Uterus (tissue), 3 donors: ENCODE measurements at regions not wholly inside any gene's neighbourhood (a gene's known extent, or its start where the extent isn't known, plus 50 kb on each side); places are given as distances from the start of the nearest gene placed in this dataset.

Experiments used
- DNase-seq, 2 donors: peaks; one replicate each; pipeline ENCODE4 v3.0.0-alpha.2; 2019 to 2020
- H3K27ac ChIP-seq, 2 donors: fragments of 200-600 bp; sonication (generic); 1 replicate in 1 of 2; 2 replicates in 1 of 2; pipeline ENCODE4 v1.5.1; 2016 to 2018
- H3K27me3 ChIP-seq, 2 donors: fragments of 200-600 bp; sonication (generic); one replicate each; pipeline ENCODE4 v1.5.1; 2018 to 2019; ENCODE audit warnings: control low read depth in 1 of 2
- H3K36me3 ChIP-seq, 2 donors: fragments of 200-600 bp; sonication (generic); one replicate each; pipeline ENCODE4 v1.5.1; 2019; ENCODE audit warnings: control low read depth in 1 of 2
- H3K4me1 ChIP-seq, 2 donors: fragments of 200-600 bp; sonication (generic); one replicate each; pipeline ENCODE4 v1.5.1; 2018 to 2019; ENCODE audit warnings: control low read depth in 1 of 2
- H3K4me3 ChIP-seq, 2 donors: fragments of 200-600 bp; sonication (generic); 1 replicate in 1 of 2; 2 replicates in 1 of 2; pipeline ENCODE4 v1.5.1; 2018 to 2019; ENCODE audit warnings: mild to moderate bottlenecking in 1 of 2
- H3K9me3 ChIP-seq, 2 donors: fragments of 200-600 bp; sonication (generic); one replicate each; pipeline ENCODE4 v1.5.1; 2019; ENCODE audit warnings: control low read depth in 1 of 2
- POLR2A ChIP-seq, 2 donors: fragments of 450-650 bp; IDR thresholded peaks; one replicate each; pipeline ENCODE4 v1.6.1; 2016; ENCODE audit warnings: antibody characterized with exemption in 2 of 2, mild to moderate bottlenecking in 1 of 2, moderate library complexity in 1 of 2
- intact Hi-C: fragments of 100-400 bp; cut with DNase I; formaldehyde crosslinking; loops from one replicate; pipeline ENCODE4 v1.15.1; 2023; ENCODE audit warnings: low total_unique reads
- TF ChIP-seq, protein P1 (sequence below), 4 experiments: fragments of 200-600 bp in 2 of 4; fragments of 450-650 bp in 2 of 4; sonication (generic) in 2 of 4; IDR thresholded peaks; one replicate each; pipeline ENCODE4 v1.5.1; 2016 to 2019; ENCODE audit warnings: antibody characterized with exemption in 4 of 4, mild to moderate bottlenecking in 2 of 4, moderate library complexity in 1 of 4
- donor health status: DM: yes; HTN: yes; CAD: no.

DNA sequence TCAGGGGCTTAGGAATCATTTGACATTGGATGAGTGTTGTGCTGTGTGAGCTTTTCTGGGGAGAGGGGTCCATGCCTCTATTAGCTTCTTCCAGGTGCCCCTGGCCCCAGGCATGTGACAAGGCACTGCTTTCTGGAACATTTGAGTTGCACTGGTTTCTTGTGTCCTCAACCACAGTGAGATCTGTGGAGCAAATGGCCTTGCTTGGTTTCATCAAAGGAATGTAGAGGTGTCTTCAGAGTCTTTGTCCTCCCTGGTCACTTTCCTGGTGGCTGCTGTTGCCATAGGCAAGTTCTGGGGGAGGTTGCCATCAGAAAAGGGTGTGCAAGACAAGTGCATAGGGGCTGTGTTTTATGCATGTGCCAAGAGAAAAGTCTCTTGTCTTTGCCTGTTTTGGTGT lies 157.5 kb downstream of the MACROH2A1 start:
- peaks cover 15 to 30% of the 10 kb centered on the region in 2 donors for H3K4me1 ChIP-seq
- no peak overlapping the region for H3K27ac ChIP-seq
- intact Hi-C loops: no loop called here
- H3K27me3 ChIP-seq: no peaks in the 10 kb centered on the region
- H3K4me3 ChIP-seq: no peak overlapping the region
- TF ChIP-seq POLR2A (IDR thresholded peaks at IDR 0.05): no peak
- TF ChIP-seq, protein P1, sequence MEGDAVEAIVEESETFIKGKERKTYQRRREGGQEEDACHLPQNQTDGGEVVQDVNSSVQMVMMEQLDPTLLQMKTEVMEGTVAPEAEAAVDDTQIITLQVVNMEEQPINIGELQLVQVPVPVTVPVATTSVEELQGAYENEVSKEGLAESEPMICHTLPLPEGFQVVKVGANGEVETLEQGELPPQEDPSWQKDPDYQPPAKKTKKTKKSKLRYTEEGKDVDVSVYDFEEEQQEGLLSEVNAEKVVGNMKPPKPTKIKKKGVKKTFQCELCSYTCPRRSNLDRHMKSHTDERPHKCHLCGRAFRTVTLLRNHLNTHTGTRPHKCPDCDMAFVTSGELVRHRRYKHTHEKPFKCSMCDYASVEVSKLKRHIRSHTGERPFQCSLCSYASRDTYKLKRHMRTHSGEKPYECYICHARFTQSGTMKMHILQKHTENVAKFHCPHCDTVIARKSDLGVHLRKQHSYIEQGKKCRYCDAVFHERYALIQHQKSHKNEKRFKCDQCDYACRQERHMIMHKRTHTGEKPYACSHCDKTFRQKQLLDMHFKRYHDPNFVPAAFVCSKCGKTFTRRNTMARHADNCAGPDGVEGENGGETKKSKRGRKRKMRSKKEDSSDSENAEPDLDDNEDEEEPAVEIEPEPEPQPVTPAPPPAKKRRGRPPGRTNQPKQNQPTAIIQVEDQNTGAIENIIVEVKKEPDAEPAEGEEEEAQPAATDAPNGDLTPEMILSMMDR (IDR thresholded peaks at IDR 0.05): no peak
- no peaks in the 10 kb centered on the region for H3K9me3 ChIP-seq
- peak in 1 of 2 donors; percentile 7 for DNase-seq
- no peaks in the 10 kb centered on the region for H3K36me3 ChIP-seq

DNA sequence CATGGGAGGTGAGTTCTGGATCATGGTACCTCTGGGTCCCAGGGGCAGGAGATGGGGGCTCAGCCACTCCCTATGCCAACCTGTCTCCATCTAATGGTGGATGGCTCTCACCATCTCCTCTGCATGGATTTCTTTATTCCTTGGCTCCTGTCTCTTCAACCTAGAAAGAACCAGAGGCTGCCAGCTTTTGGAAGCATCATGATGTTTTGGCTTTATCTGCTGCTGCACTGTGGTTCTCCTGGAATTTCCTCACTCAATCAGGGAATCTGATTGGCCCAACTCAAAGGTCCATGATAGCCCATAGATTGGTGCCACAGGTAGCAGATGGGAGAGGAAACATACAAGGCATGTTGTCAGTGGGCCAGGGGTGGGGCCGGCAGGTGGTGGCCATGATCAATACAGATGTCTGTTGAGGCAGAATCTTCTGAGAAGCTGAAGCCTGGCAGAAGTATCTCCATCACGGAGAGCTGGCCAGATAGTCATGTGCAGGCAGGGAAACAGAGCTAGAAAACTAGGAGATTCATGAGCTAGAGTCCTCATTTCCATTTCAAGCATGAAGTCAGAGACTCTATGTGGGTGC lies 158.2 kb downstream of the MACROH2A1 start:
- peak; percentile 3 to 6 for DNase-seq
- intact Hi-C loops: no loop called here
- no peak overlapping the region for H3K27ac ChIP-seq
- no peak for TF ChIP-seq POLR2A (IDR thresholded peaks at IDR 0.05)
- TF ChIP-seq, protein P1 (IDR thresholded peaks at IDR 0.05): no peak
- no peaks in the 10 kb centered on the region for H3K36me3 ChIP-seq
- peaks cover 9 to 25% of the 10 kb centered on the region in 2 donors for H3K4me1 ChIP-seq
- no peak overlapping the region for H3K4me3 ChIP-seq
- no peaks in the 10 kb centered on the region for H3K27me3 ChIP-seq
- H3K9me3 ChIP-seq: no peaks in the 10 kb centered on the region

DNA sequence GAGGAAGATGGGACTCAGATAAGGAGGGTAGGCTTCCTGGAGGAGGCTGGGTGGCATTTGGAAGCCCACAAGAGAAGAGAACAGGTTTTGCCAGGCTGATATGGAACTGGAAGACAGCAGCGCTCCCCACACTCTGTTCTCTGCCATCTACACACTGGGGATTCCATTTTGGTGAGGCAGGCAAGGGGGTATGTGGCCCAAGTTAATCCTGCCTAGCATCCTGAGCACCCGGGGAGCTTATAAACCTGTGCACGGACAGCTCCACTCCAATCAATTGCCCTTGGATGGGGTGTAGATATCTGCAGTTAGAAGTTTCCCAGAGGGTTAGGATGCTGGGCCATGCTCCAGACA lies 158.8 kb downstream of the MACROH2A1 start:
- peak in 1 of 2 donors; percentile 5 for DNase-seq
- intact Hi-C loops: no loop called here
- no peak overlapping the region for H3K27ac ChIP-seq

DNA sequence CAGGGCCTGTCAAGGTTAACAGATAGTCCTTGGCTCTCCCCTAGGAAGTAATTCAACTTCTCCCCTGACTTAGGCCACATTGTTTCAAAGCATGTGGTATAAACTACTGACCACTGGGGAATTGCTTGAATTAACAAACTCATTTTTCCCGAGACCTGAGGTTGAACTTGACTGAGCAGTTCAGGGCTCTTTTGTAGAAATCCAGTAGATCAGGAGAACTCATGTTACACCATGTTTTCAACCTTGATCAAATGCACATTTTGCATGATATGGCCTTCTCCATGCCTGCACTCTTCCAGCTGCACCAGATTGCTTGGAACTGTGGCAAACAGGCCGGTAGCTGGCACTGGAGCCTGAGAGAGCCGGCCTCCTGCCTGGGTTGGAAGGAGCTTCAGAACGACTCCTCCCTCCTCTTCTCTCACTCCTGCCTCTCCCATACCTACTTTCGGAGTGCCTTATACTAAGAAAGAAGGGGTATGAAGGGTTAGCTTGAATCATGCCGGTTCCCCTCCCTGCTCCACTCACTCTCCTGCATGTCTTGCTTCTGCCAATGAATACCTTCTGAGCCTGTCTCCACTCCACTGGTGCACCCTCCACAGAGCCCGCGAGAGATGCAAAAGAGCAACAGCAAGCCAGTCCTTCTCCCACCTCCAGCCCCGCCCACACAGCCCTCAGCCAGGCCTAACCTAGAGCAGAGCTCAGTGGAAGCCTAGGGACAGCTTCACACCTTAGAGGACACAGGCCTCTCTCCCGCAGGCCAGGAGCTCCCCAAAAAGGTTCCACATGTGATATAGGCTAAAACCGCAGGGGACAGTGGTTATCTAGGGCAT lies 159.4 kb downstream of the MACROH2A1 start:
- Histone ChIP-seq H3K36me3 (no peaks in the 10 kb centered on the region), H3K4me1 (peaks cover 7 to 13% of the 10 kb centered on the region in 2 donors), H3K27me3 (no peaks in the 10 kb centered on the region), H3K27ac (no peak overlapping the region), H3K9me3 (no peaks in the 10 kb centered on the region), H3K4me3 (no peak overlapping the region)
- DNase-seq: peak; percentile 15 to 23
- intact Hi-C loops: no loop called here
- TF ChIP-seq, protein P1 (IDR thresholded peaks at IDR 0.05): no peak
- TF ChIP-seq POLR2A (IDR thresholded peaks at IDR 0.05): no peak

More for the DNA sequence above, 158.8 kb downstream of the MACROH2A1 start:
- Histone ChIP-seq H3K4me3 (no peak overlapping the region), H3K36me3 (no peaks in the 10 kb centered on the region), H3K27me3 (no peaks in the 10 kb centered on the region), H3K4me1 (peaks cover 7 to 19% of the 10 kb centered on the region in 2 donors), H3K9me3 (no peaks in the 10 kb centered on the region)
- TF ChIP-seq, protein P1 (IDR thresholded peaks at IDR 0.05): no peak
- TF ChIP-seq POLR2A (IDR thresholded peaks at IDR 0.05): no peak
